ENCODE measurements at regions not wholly inside any gene's neighbourhood (a gene's known extent, or its start where the extent isn't known, plus 50 kb on each side); places are given as distances from the start of the nearest gene placed in this dataset.

- TF ChIP-seq CTCF (IDR thresholded peaks at IDR 0.05; ENCODE audit: insufficient read depth, low read length, poor library complexity, severe bottlenecking), result no peak
- no peaks in the 10 kb centered on the region for H3K27me3 ChIP-seq (ENCODE audit: control insufficient read depth, insufficient read depth, low read length)
- DNase-seq (ENCODE audit: low read depth), result no peak
- H3K36me3 ChIP-seq (ENCODE audit: control insufficient read depth, insufficient read depth, low read length), result no peaks in the 10 kb centered on the region
- H3K4me3 ChIP-seq (ENCODE audit: low read depth, low read length), result no peak overlapping the region
These were observed 248.0 kb downstream of the RFC3 start for GRCh38 chr13:34065928-34066327.

DNA sequence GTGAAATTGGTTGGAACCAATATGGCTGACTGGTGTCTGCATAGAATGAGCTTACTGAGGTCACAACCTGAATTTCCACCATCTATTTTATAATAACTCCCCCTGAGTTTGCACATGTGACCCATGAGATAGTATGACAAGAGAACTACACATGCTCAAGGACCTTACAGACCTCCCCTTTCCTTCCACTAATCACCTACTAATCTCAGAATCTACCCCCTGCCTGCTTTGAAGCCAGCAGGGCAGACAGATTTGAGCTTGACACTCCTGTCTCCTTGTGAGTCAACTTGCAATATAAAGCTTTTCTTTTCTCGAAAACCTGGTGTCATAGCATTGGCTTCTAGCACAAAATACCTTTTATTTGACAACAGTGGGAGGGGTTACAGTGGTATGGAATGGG, 248.4 kb downstream of the RFC3 start:
- no peaks in the 10 kb centered on the region for H3K36me3 ChIP-seq (ENCODE audit: control insufficient read depth, insufficient read depth, low read length)
- TF ChIP-seq CTCF (IDR thresholded peaks at IDR 0.05; ENCODE audit: insufficient read depth, low read length, poor library complexity, severe bottlenecking), result no peak
- DNase-seq (ENCODE audit: low read depth), result no peak
- no peaks in the 10 kb centered on the region for H3K27me3 ChIP-seq (ENCODE audit: control insufficient read depth, insufficient read depth, low read length)
- no peak overlapping the region for H3K4me3 ChIP-seq (ENCODE audit: low read depth, low read length)

DNA sequence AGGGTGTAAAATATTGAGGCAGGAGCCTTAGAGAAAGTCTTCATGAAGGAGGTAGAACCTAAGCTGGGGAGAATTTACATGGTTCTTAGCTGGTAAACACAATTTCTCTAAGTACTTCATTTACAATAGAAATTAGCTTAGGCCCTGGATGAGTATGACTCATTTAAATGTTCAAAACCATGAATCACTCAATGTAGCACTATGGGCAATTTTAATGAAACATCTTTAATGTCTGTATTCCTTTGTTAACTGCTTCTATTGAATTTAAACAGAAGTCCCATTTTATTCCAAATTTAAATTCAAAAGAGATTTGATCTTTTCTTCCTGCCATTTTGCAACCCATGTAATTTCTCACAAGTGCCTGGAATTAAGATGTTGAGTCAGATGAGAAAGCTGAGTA, 252.1 kb downstream of the RFC3 start:
- Histone ChIP-seq H3K36me3 (ENCODE audit: control insufficient read depth, insufficient read depth, low read length) (no peaks in the 10 kb centered on the region), H3K27me3 (ENCODE audit: control insufficient read depth, insufficient read depth, low read length) (no peaks in the 10 kb centered on the region), H3K4me3 (ENCODE audit: low read depth, low read length) (no peak overlapping the region)
- DNase-seq (ENCODE audit: low read depth), result no peak
- no peak for TF ChIP-seq CTCF (IDR thresholded peaks at IDR 0.05; ENCODE audit: insufficient read depth, low read length, poor library complexity, severe bottlenecking)

- no peak for TF ChIP-seq CTCF (IDR thresholded peaks at IDR 0.05; ENCODE audit: insufficient read depth, low read length, poor library complexity, severe bottlenecking)
- Histone ChIP-seq H3K36me3 (ENCODE audit: control insufficient read depth, insufficient read depth, low read length) (no peaks in the 10 kb centered on the region), H3K27me3 (ENCODE audit: control insufficient read depth, insufficient read depth, low read length) (no peaks in the 10 kb centered on the region), H3K4me3 (ENCODE audit: low read depth, low read length) (no peak overlapping the region)
- no peak for DNase-seq (ENCODE audit: low read depth)
These were observed 252.8 kb downstream of the RFC3 start for GRCh38 chr13:34070544-34071303.

DNA sequence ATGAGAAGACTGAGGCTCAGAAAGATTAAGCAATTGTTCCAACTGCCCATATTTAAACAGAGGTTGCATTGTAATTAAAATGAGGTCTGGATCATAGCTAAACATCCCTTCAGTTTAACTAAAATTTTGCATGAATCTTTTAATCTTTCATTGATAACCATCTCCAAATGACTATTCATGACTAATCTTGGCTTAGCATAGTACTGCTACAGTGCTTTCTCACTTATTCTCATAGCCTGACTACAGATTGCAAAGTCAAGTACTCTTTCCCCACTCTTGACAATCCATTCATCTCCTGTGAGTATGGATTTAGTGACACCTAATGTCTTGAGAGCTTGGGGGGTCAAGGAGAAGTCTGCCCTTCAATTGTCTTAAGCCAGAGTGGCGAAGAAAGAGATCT, 258.4 kb downstream of the RFC3 start:
- no peak for TF ChIP-seq CTCF (IDR thresholded peaks at IDR 0.05; ENCODE audit: insufficient read depth, low read length, poor library complexity, severe bottlenecking)
- no peaks in the 10 kb centered on the region for H3K27me3 ChIP-seq (ENCODE audit: control insufficient read depth, insufficient read depth, low read length)
- H3K36me3 ChIP-seq (ENCODE audit: control insufficient read depth, insufficient read depth, low read length), result no peaks in the 10 kb centered on the region
- no peak for DNase-seq (ENCODE audit: low read depth)
- H3K4me3 ChIP-seq (ENCODE audit: low read depth, low read length), result no peak overlapping the region

All from kidney epithelial cell (primary cell).